ENCODE measurements at regions not wholly inside any gene's neighbourhood (a gene's known extent, or its start where the extent isn't known, plus 50 kb on each side); places are given as distances from the start of the nearest gene placed in this dataset.
A peak's percentile ranks its signal among the peaks of the same experiment; 100 is the strongest.

- DNase-seq = no peak
Observed at GRCh38 chr13:31898378-31899071, 133.0 kb upstream of the FRY start.

GRCh38 chr13:31901985-31902384 lies 129.6 kb upstream of the FRY start:
- no peak for DNase-seq

GRCh38 chr13:31903111-31903815 lies 128.3 kb upstream of the FRY start:
- DNase-seq = no peak

- DNase-seq = no peak
Observed at GRCh38 chr13:31904941-31905824, 126.4 kb upstream of the FRY start.

GRCh38 chr13:31905961-31906360 lies 125.6 kb upstream of the FRY start:
- no peak for DNase-seq

GRCh38 chr13:31908696-31909411 lies 122.7 kb upstream of the FRY start:
- DNase-seq = no peak

- DNase-seq = peak in 1 of 2 experiments; percentile 59
Observed at GRCh38 chr13:31909864-31910551, 121.6 kb upstream of the FRY start.

- DNase-seq = no peak
Observed at GRCh38 chr13:31910633-31911032, 120.9 kb upstream of the FRY start.

GRCh38 chr13:31912647-31913401 lies 118.8 kb upstream of the FRY start:
- DNase-seq = no peak

GRCh38 chr13:31913459-31913858 lies 118.1 kb upstream of the FRY start:
- peak in 1 of 2 experiments; percentile 24 for DNase-seq

- DNase-seq = no peak
Observed at GRCh38 chr13:31914843-31915242, 116.7 kb upstream of the FRY start.

GRCh38 chr13:31918707-31919106 lies 112.9 kb upstream of the FRY start:
- no peak for DNase-seq

- DNase-seq = no peak
Observed at GRCh38 chr13:31919241-31919640, 112.3 kb upstream of the FRY start.

GRCh38 chr13:31919971-31920726 lies 111.4 kb upstream of the FRY start:
- no peak for DNase-seq

GRCh38 chr13:31920727-31921100 lies 110.9 kb upstream of the FRY start:
- no peak for DNase-seq

GRCh38 chr13:31922724-31923123 lies 108.8 kb upstream of the FRY start:
- DNase-seq = no peak

GRCh38 chr13:31923134-31923763 lies 108.3 kb upstream of the FRY start:
- no peak for DNase-seq

GRCh38 chr13:31925079-31925478 lies 106.5 kb upstream of the FRY start:
- DNase-seq = no peak

GRCh38 chr13:31927219-31927653 lies 104.3 kb upstream of the FRY start:
- DNase-seq = no peak
